GM18873 (cell line): ENCODE measurements at regions not wholly inside any gene's neighbourhood (a gene's known extent, or its start where the extent isn't known, plus 50 kb on each side); places are given as distances from the start of the nearest gene placed in this dataset.

Source experiments
- ATAC-seq: cut with Tn5 transposase; IDR thresholded peaks from one replicate; pipeline ENCODE4 v1.9.1; 2021; ENCODE audit warnings: mild to moderate bottlenecking, moderate library complexity, moderate number of reproducible peaks; ENCODE audit not compliant: unreplicated experiment, low FRiP score

DNA sequence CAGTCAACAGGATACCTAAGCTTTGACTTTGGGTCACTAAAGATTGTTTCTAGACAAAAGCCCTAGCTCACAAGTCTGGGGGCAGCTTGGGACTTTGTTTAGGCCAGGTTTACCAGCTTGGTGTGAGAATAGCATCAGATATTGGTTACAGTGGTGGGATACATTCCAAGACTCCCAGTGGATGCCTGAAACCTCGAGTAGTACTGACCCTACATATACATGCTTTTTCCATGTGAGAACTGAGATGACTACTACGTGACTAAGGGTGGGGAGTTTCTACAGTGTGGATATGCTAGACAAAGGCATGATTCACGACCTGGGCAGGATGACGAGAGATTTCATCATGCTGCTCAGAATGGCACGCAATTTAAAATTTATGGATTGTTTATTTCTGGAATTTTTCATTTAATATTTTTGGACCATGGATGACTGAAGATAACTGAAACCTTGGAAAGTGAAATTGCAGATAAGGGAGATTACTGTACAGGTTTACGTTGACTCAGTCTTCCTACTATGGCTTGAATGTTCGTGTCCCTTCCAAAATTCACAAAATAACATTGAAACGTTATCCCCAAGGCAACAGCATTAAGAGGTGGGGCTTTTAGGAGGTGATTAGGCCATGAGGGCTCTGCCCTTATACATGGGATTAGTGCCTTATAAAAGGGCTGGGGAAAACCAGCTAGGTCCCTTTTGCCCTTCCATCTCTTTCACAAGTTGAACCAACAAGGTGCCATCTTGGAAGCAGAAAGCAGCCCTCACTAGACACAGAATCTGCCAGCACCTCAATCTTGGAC, 50.2 kb upstream of the CTAGE1 start:
- ATAC-seq: no peak

- ATAC-seq: no peak
Measured at GRCh38 chr18:22468554-22468891, 50.8 kb upstream of the CTAGE1 start.

DNA sequence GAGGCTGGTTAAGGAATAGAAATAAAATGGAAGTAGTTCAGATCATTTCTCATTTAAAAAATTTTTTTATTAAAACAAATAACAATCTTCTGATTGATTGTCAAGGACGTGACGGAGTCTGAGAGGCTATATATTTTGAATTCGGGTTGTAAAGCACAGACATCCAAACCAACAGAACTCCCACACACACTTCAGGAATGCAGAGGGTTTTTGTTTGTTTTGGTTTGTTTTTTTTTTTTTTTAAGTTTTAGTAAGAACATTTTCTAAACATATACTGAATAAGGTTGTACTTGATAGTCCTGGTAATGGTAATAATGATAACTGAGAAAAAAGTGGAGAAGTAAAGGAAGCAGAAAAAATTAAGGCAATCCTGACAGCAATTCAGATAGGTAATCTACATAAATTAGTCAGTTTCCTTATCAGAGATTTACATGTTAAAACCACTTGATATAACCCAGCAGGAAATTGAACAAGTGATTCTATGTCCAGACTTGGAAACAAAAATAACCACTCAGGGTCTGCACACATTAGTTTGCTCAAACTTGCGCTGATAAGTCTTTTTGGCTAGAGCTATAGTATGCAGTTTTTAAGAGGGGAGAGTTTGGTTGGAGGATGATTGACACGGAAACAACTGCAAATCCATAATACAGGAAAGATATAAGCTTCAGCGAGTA, 51.5 kb upstream of the CTAGE1 start:
- no peak for ATAC-seq

DNA sequence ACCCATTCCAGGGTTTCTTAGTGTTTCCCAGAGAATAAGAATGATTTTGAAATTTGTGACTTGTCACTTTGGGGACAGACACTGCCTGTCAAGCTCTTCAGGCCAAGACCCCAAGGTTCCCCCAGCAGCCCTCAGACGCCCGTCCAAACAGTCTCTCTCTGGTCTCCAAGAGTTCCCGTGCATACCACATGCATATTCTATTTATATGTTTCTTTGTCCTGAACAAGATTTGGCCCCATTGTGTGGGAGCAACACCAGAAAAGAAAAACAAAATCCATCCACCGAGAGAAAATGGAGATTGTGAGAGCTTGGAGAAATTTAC, 52.2 kb upstream of the CTAGE1 start:
- no peak for ATAC-seq

- no peak for ATAC-seq
Measured at GRCh38 chr18:22470248-22471235, 52.8 kb upstream of the CTAGE1 start.

DNA sequence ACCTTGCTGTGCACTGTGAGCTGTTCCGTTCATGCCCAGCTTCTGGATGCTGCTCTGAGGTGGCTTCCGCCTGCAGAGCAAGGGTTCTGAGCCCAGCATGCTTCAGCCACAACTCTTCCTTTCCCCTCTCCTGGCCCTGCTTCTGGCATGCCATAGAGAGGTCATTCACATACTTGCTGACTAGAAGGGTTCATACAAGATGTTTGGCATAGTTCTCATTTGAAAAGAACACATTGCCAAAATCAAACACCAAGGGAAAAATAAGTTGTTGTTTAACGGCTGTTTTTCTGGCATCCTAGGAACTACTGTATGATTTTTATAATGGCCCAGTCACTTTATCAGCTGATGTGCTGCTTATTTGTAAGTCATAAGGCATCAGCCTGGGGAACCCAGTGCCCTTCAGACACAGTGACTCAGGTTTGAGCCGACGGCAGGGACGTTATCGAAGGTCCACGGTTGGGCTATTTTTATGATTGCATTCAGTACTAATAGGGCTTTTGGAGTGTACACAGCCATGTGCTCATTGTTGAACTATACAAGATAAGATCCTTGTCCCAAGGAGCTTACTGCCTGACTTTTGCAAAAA, 53.9 kb upstream of the CTAGE1 start:
- ATAC-seq: no peak

DNA sequence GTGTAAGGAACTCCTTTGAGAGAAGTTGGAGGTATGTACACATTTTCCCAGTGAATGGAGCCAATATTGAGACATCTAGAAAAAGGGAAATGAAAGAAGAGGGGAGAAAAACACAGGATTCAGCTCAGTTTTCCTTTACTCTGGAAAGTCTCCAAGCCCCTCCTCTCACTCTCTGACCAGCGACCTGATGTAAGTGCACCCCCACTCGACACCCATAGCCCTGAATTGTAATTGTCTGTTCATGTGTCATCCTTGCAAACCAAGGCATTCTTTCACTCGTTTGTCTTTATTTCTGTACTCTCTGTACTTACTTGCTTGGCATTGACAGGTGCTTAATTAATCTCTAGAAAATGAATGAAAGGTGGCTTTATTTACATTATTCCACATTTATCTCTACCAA, 55.7 kb upstream of the CTAGE1 start:
- ATAC-seq: no peak

DNA sequence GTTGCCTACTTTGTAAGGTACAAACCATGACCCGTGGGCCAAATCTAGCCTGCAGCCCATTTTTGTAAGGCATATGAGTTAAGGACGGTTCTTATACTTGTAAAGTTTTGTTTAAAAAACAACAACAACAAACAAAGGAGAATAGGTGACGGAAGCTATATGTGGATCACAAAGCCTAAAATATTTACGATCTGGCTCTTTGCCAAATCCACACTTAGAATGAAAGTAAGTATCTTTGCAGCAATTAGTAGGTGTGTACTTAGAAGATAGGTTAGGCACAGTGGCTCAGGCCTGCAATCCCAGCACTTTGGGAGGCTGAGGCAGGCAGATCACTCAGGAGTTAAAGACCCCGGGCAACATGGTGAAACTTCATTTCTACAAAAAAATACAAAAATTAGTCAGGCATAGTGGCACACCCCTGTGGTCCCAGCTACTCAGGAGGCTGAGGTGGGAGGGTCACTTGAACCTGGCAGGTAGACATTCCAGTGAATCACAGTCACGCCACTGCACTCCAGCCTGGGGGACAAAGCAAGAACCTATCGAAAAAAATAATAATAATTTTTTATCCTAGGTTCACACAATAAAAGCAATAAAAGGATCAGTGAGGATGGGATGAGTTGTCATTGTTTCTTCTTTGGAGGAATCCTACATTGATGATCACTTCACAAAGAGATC, 57.8 kb upstream of the CTAGE1 start:
- ATAC-seq: no peak

GRCh38 chr18:22477222-22477621, 59.5 kb upstream of the CTAGE1 start:
- ATAC-seq: no peak

DNA sequence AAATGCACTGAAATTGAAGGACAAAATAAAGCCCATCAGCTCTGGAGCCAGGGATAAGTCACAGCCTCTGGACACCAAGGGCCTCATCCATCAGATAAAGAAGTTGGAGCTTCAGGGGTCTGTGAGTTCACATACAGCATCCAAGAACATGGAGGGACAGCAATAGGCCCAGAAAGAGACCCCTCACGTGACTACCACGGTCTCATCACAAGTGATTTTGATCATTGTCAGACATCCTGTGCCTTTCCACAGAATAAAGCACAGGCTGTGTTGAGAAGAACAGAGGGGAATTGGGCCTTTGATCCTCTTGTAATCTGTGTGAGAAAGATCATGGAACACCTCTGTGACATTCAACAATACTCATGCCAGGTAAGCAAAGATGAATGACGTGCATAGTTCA, 65.2 kb upstream of the CTAGE1 start:
- ATAC-seq: no peak

GRCh38 chr18:22483407-22483806, 65.7 kb upstream of the CTAGE1 start:
- no peak for ATAC-seq

DNA sequence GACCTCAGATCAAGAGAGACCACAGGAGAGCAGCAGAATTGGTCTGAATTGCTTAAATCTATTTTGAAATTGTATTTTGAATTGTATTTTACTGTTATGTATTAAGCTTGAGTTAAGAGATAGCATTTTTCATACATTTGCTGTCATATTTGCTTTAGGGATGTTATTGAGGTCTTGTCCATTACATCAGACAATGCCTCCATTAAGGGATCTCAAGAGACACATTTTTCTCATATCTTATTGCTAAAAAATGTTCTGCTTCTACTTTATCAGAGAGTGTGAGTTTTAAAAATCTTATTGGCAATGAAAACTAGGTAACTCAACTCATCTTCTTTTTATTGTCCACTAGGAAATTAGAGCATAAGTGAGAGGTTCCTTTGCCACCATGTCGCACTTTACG, 66.8 kb upstream of the CTAGE1 start:
- ATAC-seq: no peak

- ATAC-seq: no peak
Measured at GRCh38 chr18:22485808-22486244, 68.1 kb upstream of the CTAGE1 start.

- ATAC-seq: no peak
Measured at GRCh38 chr18:22486667-22487066, 69.0 kb upstream of the CTAGE1 start.

- ATAC-seq: no peak
Measured at GRCh38 chr18:22488554-22488953, 70.8 kb upstream of the CTAGE1 start.

GRCh38 chr18:22489704-22490103, 72.0 kb upstream of the CTAGE1 start:
- ATAC-seq: no peak

- ATAC-seq: no peak
Measured at GRCh38 chr18:22490429-22490846, 72.7 kb upstream of the CTAGE1 start.

GRCh38 chr18:22493255-22493654, 75.5 kb upstream of the CTAGE1 start:
- no peak for ATAC-seq

DNA sequence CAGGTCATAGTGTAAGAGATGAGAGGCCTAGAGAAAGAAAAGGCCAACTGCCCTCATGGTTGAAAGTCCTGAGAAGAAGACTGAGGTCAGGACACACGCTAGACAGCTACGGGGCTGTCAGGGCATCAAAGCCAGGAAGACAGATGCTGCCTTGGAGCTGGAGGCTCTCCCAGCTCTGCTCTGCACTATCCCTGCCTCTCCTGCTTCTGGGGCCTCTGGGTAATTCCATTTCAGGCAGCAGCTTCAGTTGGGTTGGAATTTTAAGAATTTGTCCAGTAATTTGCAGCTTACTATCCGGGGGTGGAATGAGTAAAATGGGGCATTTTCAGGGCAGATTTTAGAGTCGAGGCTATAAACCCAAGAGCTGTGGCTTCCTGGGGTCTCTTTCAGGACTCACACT, 76.2 kb upstream of the CTAGE1 start:
- ATAC-seq: no peak

DNA sequence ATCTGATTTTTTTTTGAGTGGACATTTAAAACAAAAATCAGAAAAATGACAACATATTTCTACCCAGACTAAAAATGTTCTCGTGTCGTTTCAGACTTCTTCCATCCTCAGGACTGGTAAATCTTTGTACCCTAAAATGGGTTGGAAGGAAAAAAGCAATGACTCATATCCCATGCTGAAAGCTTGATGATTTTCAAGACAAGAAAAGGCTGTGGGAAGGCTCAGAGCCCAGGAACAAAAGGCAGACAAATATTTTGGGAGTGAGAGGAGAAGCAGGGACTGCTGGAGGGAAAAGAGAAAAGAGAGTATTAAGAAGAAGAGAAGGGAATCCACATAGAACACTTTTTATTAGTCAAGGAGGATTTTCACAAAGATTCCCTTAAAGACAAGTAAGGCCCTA, 77.1 kb upstream of the CTAGE1 start:
- ATAC-seq: no peak
